GM21528 (cell line): ENCODE measurements at regions not wholly inside any gene's neighbourhood (a gene's known extent, or its start where the extent isn't known, plus 50 kb on each side); places are given as distances from the start of the nearest gene placed in this dataset.

Experiments
- ATAC-seq: cut with Tn5 transposase; IDR thresholded peaks from one replicate; pipeline ENCODE4 v1.9.1; 2021; ENCODE audit warnings: mild to moderate bottlenecking, moderate library complexity; ENCODE audit not compliant: unreplicated experiment, low FRiP score

- ATAC-seq, result peak; percentile 61
These were observed 157.9 kb upstream of the PARP11 start for GRCh38 chr12:4030929-4031702.

- no peak for ATAC-seq
These were observed 154.2 kb upstream of the PARP11 start for GRCh38 chr12:4027412-4027811.

- no peak for ATAC-seq
These were observed 153.3 kb upstream of the PARP11 start for GRCh38 chr12:4026517-4026916.

- no peak for ATAC-seq
These were observed 152.8 kb upstream of the PARP11 start for GRCh38 chr12:4026020-4026358.

- ATAC-seq, result no peak
These were observed 152.2 kb upstream of the PARP11 start for GRCh38 chr12:4025181-4026019.

GRCh38 chr12:4024701-4025100, 151.5 kb upstream of the PARP11 start:
- no peak for ATAC-seq

- no peak for ATAC-seq
These were observed 142.3 kb upstream of the PARP11 start for GRCh38 chr12:4015225-4016091.

- no peak for ATAC-seq
These were observed 141.6 kb upstream of the PARP11 start for GRCh38 chr12:4014858-4015224.

GRCh38 chr12:4014444-4014843, 141.2 kb upstream of the PARP11 start:
- ATAC-seq, result no peak

- ATAC-seq, result no peak
These were observed 140.1 kb upstream of the PARP11 start for GRCh38 chr12:4012977-4013968.

GRCh38 chr12:4012073-4012472, 138.9 kb upstream of the PARP11 start:
- ATAC-seq, result no peak

GRCh38 chr12:4011597-4011996, 138.4 kb upstream of the PARP11 start:
- no peak for ATAC-seq

GRCh38 chr12:4009979-4010704, 136.9 kb upstream of the PARP11 start:
- no peak for ATAC-seq

- ATAC-seq, result no peak
These were observed 133.5 kb upstream of the PARP11 start for GRCh38 chr12:4006743-4007142.

- no peak for ATAC-seq
These were observed 132.7 kb upstream of the PARP11 start for GRCh38 chr12:4005851-4006430.

- ATAC-seq, result no peak
These were observed 130.4 kb upstream of the PARP11 start for GRCh38 chr12:4003576-4003975.

- ATAC-seq, result no peak
These were observed 129.4 kb upstream of the PARP11 start for GRCh38 chr12:4002601-4003000.

GRCh38 chr12:4001841-4002240, 128.6 kb upstream of the PARP11 start:
- no peak for ATAC-seq

- ATAC-seq, result no peak
These were observed 127.8 kb upstream of the PARP11 start for GRCh38 chr12:4001031-4001430.
